ENCODE measurements at regions not wholly inside any gene's neighbourhood (a gene's known extent, or its start where the extent isn't known, plus 50 kb on each side); places are given as distances from the start of the nearest gene placed in this dataset.
A peak's percentile ranks its signal among the peaks of the same experiment; 100 is the strongest.

GRCh38 chr3:167958141-167958540 is 137.6 kb downstream of the GOLIM4 start:
- no peak for DNase-seq

GRCh38 chr3:167952969-167953368 is 142.8 kb downstream of the GOLIM4 start:
- no peak for DNase-seq

GRCh38 chr3:167950212-167950611 is 145.5 kb downstream of the GOLIM4 start:
- DNase-seq = no peak

- no peak for DNase-seq
Observed at GRCh38 chr3:167941234-167941995, 154.3 kb downstream of the GOLIM4 start.

DNA sequence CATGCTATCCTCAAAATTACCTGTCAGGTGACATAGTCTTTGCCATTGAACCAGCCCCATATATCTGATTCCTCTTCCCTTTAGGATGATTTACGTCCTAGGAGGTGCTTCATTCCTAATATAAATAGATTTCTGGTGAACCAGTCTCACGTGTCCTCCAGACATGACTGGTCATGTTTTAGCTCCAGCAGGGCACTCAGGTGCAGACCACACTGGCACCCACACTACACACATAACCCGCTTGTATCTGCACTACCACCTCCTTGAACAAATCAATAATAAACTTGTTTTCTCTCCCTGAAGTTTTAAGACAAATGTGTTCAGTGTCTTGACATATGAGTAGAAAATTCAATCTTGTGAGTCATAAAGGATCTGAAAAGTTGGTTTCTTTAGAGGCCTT is 155.5 kb downstream of the GOLIM4 start:
- DNase-seq = no peak

GRCh38 chr3:167938516-167938915 is 157.2 kb downstream of the GOLIM4 start:
- DNase-seq = no peak

DNA sequence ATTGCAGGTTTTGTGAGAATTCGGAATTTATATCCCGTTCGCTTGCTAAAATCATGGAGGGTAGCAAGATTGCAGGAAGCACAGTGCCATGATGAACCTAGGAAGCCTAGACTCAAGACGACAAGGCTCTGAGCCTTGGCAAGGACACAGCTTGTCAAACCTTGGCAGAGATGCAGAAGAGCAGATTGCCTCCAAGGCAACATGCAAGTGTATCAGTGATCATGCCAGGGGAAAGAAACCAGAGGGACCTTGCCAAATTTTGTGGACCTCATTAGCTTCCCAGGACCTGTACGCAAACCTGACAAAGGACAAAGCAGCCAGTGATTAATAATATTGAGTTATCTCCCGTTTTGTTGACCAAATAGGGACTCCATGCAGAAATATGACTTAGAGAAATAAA is 159.7 kb downstream of the GOLIM4 start:
- DNase-seq = peak; percentile 69 to 90

GRCh38 chr3:167930453-167930852 is 165.3 kb downstream of the GOLIM4 start:
- no peak for DNase-seq

DNA sequence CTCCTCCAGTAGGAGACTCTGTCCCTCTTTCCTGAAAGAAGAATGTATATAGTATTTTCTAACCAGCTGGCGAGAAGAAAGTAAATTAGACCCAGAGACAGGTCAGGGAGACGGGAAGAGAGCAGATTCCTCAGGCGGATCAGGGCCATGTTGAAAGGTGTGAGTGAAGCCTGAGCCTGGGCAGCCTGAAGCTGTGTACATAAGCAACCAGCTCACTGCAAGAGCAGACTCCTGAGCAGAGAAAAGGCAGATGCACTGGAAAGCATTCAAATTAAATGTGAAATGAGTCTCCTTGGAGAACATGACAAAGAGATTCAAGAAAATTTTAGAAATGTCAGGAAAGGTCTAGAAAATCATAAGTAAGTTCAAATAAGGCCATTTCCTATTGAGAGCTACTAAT is 165.8 kb downstream of the GOLIM4 start:
- DNase-seq = no peak

GRCh38 chr3:167928381-167928780 is 167.3 kb downstream of the GOLIM4 start:
- DNase-seq = no peak

- no peak for DNase-seq
Observed at GRCh38 chr3:167920747-167921146, 175.0 kb downstream of the GOLIM4 start.

DNA sequence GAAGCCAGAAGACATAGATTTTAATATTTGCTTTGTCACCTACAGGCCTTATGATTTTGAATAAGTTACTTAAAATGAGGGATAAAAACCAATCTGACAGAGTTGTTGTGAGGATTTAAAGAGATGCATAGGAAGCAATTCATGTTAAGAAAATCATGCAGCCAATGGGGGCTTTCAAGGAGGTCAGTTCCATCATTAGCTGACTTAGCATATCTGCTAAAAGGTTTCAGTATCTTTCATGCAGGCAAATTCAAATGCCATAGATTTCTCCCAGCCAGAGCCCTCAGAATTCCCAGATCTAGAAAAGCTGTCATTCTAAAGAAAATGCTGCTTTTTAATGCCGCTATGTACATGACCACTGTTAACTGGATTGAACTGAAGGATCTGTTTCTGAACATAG is 176.1 kb downstream of the GOLIM4 start:
- no peak for DNase-seq

GRCh38 chr3:167918686-167919085 is 177.0 kb downstream of the GOLIM4 start:
- no peak for DNase-seq

GRCh38 chr3:167918008-167918596 is 177.6 kb downstream of the GOLIM4 start:
- no peak for DNase-seq

GRCh38 chr3:167913219-167913835 is 177.8 kb downstream of the SERPINI1 start:
- DNase-seq = no peak

DNA sequence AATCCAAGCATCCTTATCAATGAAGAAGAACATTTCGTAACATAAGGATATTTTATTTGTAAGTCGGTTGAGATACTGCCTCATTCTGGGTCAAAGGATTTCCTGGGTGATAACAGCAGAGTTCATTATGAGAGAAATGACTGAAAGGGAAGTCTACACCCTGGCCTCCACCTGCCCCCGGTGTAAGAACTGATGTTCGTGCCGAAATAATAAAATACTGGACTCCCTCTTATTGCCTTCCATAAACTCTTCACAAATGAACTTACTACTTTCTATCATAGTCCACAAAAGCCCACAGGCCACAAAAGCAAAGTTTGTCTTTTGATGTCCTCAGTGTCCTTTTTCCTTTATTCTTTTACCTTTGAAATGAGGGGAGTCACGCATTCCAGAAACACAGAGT is 174.4 kb downstream of the SERPINI1 start:
- DNase-seq = no peak

DNA sequence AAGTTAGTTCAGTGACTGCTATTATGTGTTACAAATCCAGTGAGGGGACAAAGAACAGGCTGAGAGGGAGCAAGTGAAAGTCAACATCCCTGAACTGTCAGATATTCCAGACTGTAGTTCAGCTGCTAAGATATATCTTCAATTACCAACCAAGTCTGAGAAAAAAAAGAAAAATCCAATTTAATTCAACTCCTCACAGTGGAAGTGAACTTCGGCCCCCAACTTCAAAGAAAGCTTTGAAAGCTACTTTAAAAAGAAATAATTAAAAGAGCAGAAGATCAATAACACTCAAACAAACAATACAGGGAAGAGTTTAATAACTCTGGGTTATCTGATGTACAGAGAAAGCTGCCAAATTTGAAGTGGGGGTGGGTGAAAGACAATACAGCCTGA is 174.0 kb downstream of the SERPINI1 start:
- DNase-seq = no peak

GRCh38 chr3:167908746-167909503 is 173.4 kb downstream of the SERPINI1 start:
- DNase-seq = no peak

DNA sequence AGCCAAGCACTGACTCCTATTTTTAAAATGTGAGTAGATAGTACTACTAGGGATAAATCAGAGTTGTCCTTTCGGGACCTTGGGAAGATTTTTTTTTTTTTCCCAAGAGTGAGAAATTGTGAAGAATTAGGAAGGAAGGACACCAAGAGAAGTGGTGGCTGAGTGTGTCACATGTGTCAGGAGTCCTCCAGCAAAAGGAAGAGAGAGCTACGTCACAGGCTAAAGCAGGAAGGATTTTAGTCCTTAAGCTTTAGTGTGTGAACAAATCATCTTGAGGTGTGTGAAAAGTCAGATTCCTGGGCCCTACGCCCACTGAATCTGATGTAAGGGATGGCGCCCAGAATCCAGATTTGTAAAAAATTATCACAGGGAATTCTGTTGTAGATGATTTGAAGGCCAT is 172.7 kb downstream of the SERPINI1 start:
- DNase-seq = no peak

GRCh38 chr3:167901138-167901537 is 165.6 kb downstream of the SERPINI1 start:
- no peak for DNase-seq

DNA sequence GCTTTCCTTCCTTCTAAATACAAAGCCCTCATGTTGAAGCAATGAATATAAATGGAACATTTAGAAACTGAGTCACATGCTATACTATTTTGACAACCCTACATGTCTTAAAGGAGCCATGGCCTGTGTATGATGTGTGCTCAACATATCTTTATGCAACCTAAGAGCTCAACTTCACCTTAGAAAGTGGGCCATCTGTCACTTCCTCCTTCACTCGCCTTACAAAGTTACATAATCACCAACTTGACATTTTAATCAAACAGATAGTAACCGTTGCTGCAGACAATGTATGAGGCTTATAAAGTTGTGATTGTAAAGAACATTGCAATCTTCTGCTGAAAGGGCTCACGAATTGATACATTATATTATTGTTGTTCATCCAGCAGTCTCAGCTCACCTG is 163.6 kb downstream of the SERPINI1 start:
- no peak for DNase-seq

- no peak for DNase-seq
Observed at GRCh38 chr3:167898091-167898490, 162.6 kb downstream of the SERPINI1 start.

DNA sequence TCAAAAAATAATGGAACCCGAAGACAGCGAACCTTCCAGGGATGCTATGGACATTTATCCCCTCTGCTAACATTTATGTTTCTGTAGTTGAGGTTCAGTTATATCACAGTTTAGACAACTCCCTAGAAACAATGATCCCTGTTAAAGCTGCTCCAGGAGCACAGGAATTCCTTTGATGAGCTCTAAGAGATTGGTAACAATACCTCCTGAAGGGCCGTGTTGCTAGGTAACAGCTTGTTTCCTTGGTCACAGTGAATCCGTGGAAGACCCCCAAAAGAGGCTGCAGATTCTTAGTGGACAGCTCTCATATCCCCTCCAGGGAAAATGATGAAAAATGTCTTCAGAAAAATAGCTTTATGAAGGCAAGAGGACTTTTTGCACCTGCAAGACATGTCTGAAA is 160.2 kb downstream of the SERPINI1 start:
- no peak for DNase-seq

DNA sequence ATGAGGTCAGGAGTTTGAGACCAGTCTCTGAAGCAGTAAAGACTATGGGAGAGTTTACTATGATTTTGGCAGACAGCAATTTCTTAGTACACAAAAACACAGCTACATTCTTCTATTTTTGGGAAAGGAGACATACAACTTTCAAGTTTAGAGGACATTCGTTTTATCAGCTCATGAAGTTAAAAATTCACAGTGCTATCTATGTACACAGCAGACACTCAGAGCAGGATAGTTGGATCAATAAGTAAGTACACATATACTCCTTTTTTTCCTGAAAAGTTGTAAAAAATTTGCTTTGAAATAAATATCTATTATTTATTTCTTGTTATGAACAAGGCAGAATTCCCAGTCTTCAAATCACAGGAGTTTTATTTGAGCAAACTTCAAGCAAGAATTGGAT is 159.7 kb downstream of the SERPINI1 start:
- DNase-seq = no peak
